ENCODE measurements at regions not wholly inside any gene's neighbourhood (a gene's known extent, or its start where the extent isn't known, plus 50 kb on each side); places are given as distances from the start of the nearest gene placed in this dataset.

GRCh38 chr16:55240888-55241287, 83.1 kb upstream of the IRX6 start:
- no peak for TF ChIP-seq CTCF (IDR thresholded peaks at IDR 0.05; ENCODE audit: low read depth, low read length, poor library complexity, severe bottlenecking)
- no peak for TF ChIP-seq EZH2phosphoT487 (IDR thresholded peaks at IDR 0.05; ENCODE audit: borderline replicate concordance, low read length)

Data from DOHH2 (cell line).